Fibroblast of lung (primary cell): ENCODE measurements at regions not wholly inside any gene's neighbourhood (a gene's known extent, or its start where the extent isn't known, plus 50 kb on each side); places are given as distances from the start of the nearest gene placed in this dataset.

Experiments
- CTCF ChIP-seq, 2 donors: IDR thresholded peaks in 1 of 2; conservative IDR thresholded peaks in 1 of 2; 1 replicate in 1 of 2; 2 replicates in 1 of 2; pipeline ENCODE4 v1.5.1; 2011 to 2012; ENCODE audit warnings: low read length in 2 of 2, control low read depth in 1 of 2, inconsistent platforms in 1 of 2, low read depth in 1 of 2, mild to moderate bottlenecking in 1 of 2
- EZH2 ChIP-seq: IDR thresholded peaks from 2 replicates; pipeline ENCODE4 v1.5.1; 2012; ENCODE audit warnings: low read length, control low read depth, mild to moderate bottlenecking; ENCODE audit errors: missing control alignments

GRCh38 chr6:140940251-140940925 is 1192.3 kb upstream of the GJE1 start:
- no peak for TF ChIP-seq EZH2
- no peak for TF ChIP-seq CTCF (conservative IDR thresholded peaks at IDR 0.05 in 1 of 2, IDR thresholded peaks at IDR 0.05 in 1 of 2; ENCODE audit: low read depth in 1 of 2, low read length in 2 of 2)
